GM12891 (cell line): ENCODE measurements at regions not wholly inside any gene's neighbourhood (a gene's known extent, or its start where the extent isn't known, plus 50 kb on each side); places are given as distances from the start of the nearest gene placed in this dataset.

ENCODE experiments used
- POLR2A ChIP-seq: IDR thresholded peaks from 2 replicates; pipeline ENCODE4 v1.6.1; 2011; ENCODE audit warnings: low read depth, low read length, control low read depth
- POLR2AphosphoS5 ChIP-seq: IDR thresholded peaks from 2 replicates; pipeline ENCODE4 v1.6.1; 2011; ENCODE audit warnings: low read depth, low read length, control low read depth
- SPI1 ChIP-seq: IDR thresholded peaks from 2 replicates; pipeline ENCODE4 v1.6.1; 2011; ENCODE audit warnings: low read depth, low read length, control low read depth

DNA sequence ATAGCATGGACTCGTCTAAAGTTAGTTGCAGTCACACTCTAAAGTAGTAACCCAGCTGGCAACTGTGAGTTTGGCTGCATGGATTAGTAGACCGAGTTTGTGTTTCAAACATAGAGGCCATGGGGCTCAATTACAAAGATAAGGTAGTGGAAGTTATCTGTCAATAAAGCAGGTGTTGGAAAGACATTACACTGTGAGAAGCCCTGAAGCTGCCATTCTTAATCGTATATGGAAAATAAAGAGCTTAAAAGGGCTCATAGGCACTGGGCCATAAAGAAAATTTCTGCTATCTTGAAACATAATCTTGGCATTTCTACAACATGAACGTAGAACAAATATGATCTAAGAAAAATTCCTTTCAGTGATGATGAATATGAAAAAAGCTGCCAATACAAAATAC lies 837.7 kb downstream of the REEP3 start:
- no peak for TF ChIP-seq POLR2AphosphoS5
- TF ChIP-seq POLR2A, result no peak
- TF ChIP-seq SPI1, result no peak
